ENCODE measurements at regions not wholly inside any gene's neighbourhood (a gene's known extent, or its start where the extent isn't known, plus 50 kb on each side); places are given as distances from the start of the nearest gene placed in this dataset.

DNA sequence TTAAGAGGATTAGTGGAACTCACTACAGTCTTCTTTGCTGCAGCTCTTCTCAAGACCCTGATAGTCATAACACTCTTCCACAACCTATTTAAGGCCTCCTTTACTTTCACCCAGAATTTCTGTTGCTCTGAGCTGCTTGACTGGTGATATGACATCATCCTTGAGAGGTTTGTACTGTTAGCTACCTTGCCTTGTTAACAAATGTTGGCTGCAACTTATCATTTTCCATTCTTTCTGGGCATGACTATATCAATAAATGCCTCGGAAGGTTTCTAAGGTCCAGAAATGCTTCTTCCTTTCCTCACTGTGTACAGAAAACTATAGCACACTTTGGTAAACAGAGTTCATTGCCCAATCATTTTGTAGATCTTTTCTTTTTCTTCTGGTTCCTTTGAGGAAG, 1292.2 kb upstream of the TMPRSS15 start:
- DNase-seq (ENCODE audit: low spot score in 2 of 2) = no peak
- TF ChIP-seq, protein P1, sequence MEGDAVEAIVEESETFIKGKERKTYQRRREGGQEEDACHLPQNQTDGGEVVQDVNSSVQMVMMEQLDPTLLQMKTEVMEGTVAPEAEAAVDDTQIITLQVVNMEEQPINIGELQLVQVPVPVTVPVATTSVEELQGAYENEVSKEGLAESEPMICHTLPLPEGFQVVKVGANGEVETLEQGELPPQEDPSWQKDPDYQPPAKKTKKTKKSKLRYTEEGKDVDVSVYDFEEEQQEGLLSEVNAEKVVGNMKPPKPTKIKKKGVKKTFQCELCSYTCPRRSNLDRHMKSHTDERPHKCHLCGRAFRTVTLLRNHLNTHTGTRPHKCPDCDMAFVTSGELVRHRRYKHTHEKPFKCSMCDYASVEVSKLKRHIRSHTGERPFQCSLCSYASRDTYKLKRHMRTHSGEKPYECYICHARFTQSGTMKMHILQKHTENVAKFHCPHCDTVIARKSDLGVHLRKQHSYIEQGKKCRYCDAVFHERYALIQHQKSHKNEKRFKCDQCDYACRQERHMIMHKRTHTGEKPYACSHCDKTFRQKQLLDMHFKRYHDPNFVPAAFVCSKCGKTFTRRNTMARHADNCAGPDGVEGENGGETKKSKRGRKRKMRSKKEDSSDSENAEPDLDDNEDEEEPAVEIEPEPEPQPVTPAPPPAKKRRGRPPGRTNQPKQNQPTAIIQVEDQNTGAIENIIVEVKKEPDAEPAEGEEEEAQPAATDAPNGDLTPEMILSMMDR (IDR thresholded peaks at IDR 0.05) = no peak
- intact Hi-C loops (cut with DNase I) = no loop called here
- H3K36me3 ChIP-seq = no peaks in the 10 kb centered on the region
- H3K9me3 ChIP-seq = no peaks in the 10 kb centered on the region
- H3K27ac ChIP-seq = no peak overlapping the region
- no peaks in the 10 kb centered on the region for H3K4me1 ChIP-seq
- no peaks in the 10 kb centered on the region for H3K27me3 ChIP-seq
- no peak overlapping the region for H3K4me3 ChIP-seq

DNA sequence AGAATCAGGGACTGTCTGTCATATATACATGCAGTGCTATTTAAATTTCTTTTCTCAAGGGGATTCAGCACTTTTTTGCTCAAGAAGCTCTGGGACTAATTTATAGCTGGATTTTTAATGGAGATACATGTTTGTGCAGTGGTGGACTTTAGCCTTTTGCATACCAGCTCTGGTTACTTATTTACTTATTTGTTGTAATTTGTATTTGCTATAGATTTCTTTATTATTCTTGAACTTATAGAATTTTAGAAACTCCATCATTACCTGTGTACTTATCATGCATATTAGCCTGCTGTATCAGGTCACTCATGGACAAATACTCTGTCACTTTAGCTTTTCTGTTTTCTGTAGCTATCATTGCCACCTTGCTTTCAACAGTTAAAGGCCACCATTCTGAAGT, 1296.9 kb upstream of the TMPRSS15 start:
- TF ChIP-seq, protein P1 (IDR thresholded peaks at IDR 0.05) = no peak
- Histone ChIP-seq H3K36me3 (no peaks in the 10 kb centered on the region), H3K4me1 (no peaks in the 10 kb centered on the region), H3K9me3 (no peaks in the 10 kb centered on the region), H3K27ac (no peak overlapping the region), H3K4me3 (no peak overlapping the region), H3K27me3 (no peaks in the 10 kb centered on the region)
- intact Hi-C loops (cut with DNase I) = no loop called here
- DNase-seq (ENCODE audit: low spot score in 2 of 2) = no peak

DNA sequence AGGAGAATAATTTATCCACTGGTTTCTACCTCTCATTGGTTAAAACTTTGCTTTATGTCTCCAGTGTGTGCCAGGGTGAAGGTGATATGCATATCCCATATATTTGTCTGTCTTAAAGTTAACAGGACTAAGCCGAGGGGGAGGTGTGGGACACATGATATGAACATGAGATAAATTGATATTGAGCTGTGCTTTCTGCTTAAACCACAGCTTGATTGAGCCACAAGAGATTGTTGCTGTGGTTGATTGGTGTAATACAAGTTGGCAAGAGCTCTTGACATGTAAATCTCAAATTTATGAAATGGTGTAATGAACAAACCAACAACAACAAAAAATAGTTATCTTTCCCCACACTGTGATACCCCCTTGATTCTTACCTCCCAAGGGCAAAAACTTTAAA, 1295.5 kb upstream of the NCAM2 start:
- Histone ChIP-seq H3K36me3 (no peaks in the 10 kb centered on the region), H3K4me1 (no peaks in the 10 kb centered on the region), H3K27me3 (no peaks in the 10 kb centered on the region), H3K4me3 (no peak overlapping the region), H3K27ac (no peak overlapping the region), H3K9me3 (no peaks in the 10 kb centered on the region)
- TF ChIP-seq, protein P1 (IDR thresholded peaks at IDR 0.05) = no peak
- no peak for DNase-seq (ENCODE audit: low spot score in 2 of 2)
- intact Hi-C loops (cut with DNase I) = no loop called here

DNA sequence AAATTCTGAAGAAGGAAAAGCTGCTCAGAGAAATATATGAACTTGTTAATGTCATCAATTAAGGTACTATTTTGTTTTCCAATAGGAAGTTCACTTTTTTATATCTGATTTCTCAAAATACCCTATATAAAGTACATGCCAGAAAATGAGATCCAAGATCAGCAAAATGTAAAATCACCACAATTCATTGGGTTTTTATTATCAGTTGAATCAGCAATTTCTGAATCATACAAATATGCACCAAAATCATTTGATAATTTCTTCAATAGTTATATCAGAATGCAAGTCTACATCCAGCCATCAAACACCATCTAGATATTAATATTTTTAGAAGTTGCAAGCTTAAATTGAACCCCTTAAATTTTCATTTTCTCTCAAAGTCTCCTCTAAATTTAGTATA, 1293.4 kb upstream of the NCAM2 start:
- H3K4me3 ChIP-seq = no peak overlapping the region
- TF ChIP-seq, protein P1 (IDR thresholded peaks at IDR 0.05) = no peak
- no peaks in the 10 kb centered on the region for H3K27me3 ChIP-seq
- no peak overlapping the region for H3K27ac ChIP-seq
- intact Hi-C loops (cut with DNase I) = no loop called here
- no peak for DNase-seq (ENCODE audit: low spot score in 2 of 2)
- no peaks in the 10 kb centered on the region for H3K36me3 ChIP-seq
- no peaks in the 10 kb centered on the region for H3K4me1 ChIP-seq
- H3K9me3 ChIP-seq = no peaks in the 10 kb centered on the region

DNA sequence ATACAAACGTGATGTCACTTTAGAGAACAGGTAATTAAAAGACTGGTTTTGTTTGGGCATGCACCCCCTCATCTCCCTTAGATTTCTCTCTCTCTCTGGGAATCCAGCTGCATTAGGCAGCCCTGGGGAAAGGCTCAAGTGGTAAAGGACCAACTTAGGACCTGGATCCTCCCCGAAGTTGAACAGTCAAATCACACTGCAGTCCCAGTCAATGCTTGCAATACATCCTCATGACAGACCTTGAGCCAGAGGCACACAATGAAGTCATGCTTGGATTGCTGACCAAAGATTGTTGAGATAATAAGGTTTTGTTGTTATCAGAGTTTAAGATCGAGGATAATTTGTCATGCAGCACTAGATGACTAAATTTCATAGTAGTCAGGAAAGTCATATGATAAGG, 1285.8 kb upstream of the NCAM2 start:
- H3K9me3 ChIP-seq = no peaks in the 10 kb centered on the region
- H3K27me3 ChIP-seq = no peaks in the 10 kb centered on the region
- intact Hi-C loops (cut with DNase I) = no loop called here
- DNase-seq (ENCODE audit: low spot score in 2 of 2) = no peak
- TF ChIP-seq, protein P1 (IDR thresholded peaks at IDR 0.05) = no peak
- no peak overlapping the region for H3K27ac ChIP-seq
- H3K36me3 ChIP-seq = no peaks in the 10 kb centered on the region
- H3K4me3 ChIP-seq = no peak overlapping the region
- no peaks in the 10 kb centered on the region for H3K4me1 ChIP-seq

DNA sequence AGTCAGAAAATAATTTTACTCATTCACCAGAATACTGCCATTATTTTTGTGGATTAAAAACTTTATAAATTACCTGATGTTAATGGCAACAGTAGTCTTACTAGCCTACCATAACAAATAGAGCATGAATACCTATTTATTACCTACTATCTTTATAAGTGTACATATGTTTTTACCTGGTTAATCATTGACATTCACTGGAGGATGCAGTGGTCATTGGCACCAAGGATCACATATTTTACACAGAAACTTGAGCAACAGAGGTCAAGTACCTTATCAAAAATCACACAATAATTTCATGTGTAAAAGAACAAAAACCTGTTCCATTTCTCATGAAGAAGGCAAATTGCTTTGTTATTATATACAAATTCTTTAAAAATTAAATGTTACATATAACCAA, 1284.9 kb upstream of the NCAM2 start:
- H3K9me3 ChIP-seq = no peaks in the 10 kb centered on the region
- TF ChIP-seq, protein P1 (IDR thresholded peaks at IDR 0.05) = no peak
- no peaks in the 10 kb centered on the region for H3K4me1 ChIP-seq
- no peak overlapping the region for H3K27ac ChIP-seq
- DNase-seq (ENCODE audit: low spot score in 2 of 2) = no peak
- intact Hi-C loops (cut with DNase I) = no loop called here
- H3K4me3 ChIP-seq = no peak overlapping the region
- H3K36me3 ChIP-seq = no peaks in the 10 kb centered on the region
- no peaks in the 10 kb centered on the region for H3K27me3 ChIP-seq
